ENCODE measurements at regions not wholly inside any gene's neighbourhood (a gene's known extent, or its start where the extent isn't known, plus 50 kb on each side); places are given as distances from the start of the nearest gene placed in this dataset.
"Not testable (repeated sequence)": the region's sequence is repeated elsewhere in the genome, so short reads cannot be mapped to it uniquely, and the experiment has no call there.

- DNase-seq (ENCODE audit: low read depth, low spot score) = no peak
These were observed 510.0 kb upstream of the PHF14 start for GRCh38 chr7:10463701-10464100.

- not testable (repeated sequence) for DNase-seq (ENCODE audit: low read depth, low spot score)
These were observed 508.1 kb upstream of the PHF14 start for GRCh38 chr7:10465536-10465935.

- DNase-seq (ENCODE audit: low read depth, low spot score) = no peak
These were observed 504.8 kb upstream of the PHF14 start for GRCh38 chr7:10468908-10469307.

GRCh38 chr7:10469476-10469875 is 504.2 kb upstream of the PHF14 start:
- DNase-seq (ENCODE audit: low read depth, low spot score) = no peak

- DNase-seq (ENCODE audit: low read depth, low spot score) = no peak
These were observed 502.2 kb upstream of the PHF14 start for GRCh38 chr7:10471280-10472058.

GRCh38 chr7:10472115-10472514 is 501.6 kb upstream of the PHF14 start:
- DNase-seq (ENCODE audit: low read depth, low spot score) = no peak

- no peak for DNase-seq (ENCODE audit: low read depth, low spot score)
These were observed 500.1 kb upstream of the PHF14 start for GRCh38 chr7:10473569-10473968.

- no peak for DNase-seq (ENCODE audit: low read depth, low spot score)
These were observed 499.6 kb upstream of the PHF14 start for GRCh38 chr7:10474048-10474447.

- DNase-seq (ENCODE audit: low read depth, low spot score) = no peak
These were observed 497.6 kb upstream of the PHF14 start for GRCh38 chr7:10475940-10476641.

- no peak for DNase-seq (ENCODE audit: low read depth, low spot score)
These were observed 497.0 kb upstream of the PHF14 start for GRCh38 chr7:10476642-10477041.

GRCh38 chr7:10483671-10484070 is 490.0 kb upstream of the PHF14 start:
- no peak for DNase-seq (ENCODE audit: low read depth, low spot score)

GRCh38 chr7:10484767-10485166 is 488.9 kb upstream of the PHF14 start:
- DNase-seq (ENCODE audit: low read depth, low spot score) = no peak

- not testable (repeated sequence) for DNase-seq (ENCODE audit: low read depth, low spot score)
These were observed 472.3 kb upstream of the PHF14 start for GRCh38 chr7:10501206-10501884.

- DNase-seq (ENCODE audit: low read depth, low spot score) = no peak
These were observed 466.6 kb upstream of the PHF14 start for GRCh38 chr7:10507032-10507431.

GRCh38 chr7:10521306-10521705 is 452.4 kb upstream of the PHF14 start:
- DNase-seq (ENCODE audit: low read depth, low spot score) = no peak

GRCh38 chr7:10533429-10533828 is 440.2 kb upstream of the PHF14 start:
- not testable (repeated sequence) for DNase-seq (ENCODE audit: low read depth, low spot score)

GRCh38 chr7:10536561-10536960 is 437.1 kb upstream of the PHF14 start:
- DNase-seq (ENCODE audit: low read depth, low spot score) = no peak

- no peak for DNase-seq (ENCODE audit: low read depth, low spot score)
These were observed 435.9 kb upstream of the PHF14 start for GRCh38 chr7:10537764-10538163.

GRCh38 chr7:10557375-10557774 is 416.3 kb upstream of the PHF14 start:
- no peak for DNase-seq (ENCODE audit: low read depth, low spot score)

GRCh38 chr7:10560497-10560896 is 413.2 kb upstream of the PHF14 start:
- no peak for DNase-seq (ENCODE audit: low read depth, low spot score)

- no peak for DNase-seq (ENCODE audit: low read depth, low spot score)
These were observed 404.8 kb upstream of the PHF14 start for GRCh38 chr7:10568891-10569290.

GRCh38 chr7:10571759-10572158 is 401.9 kb upstream of the PHF14 start:
- DNase-seq (ENCODE audit: low read depth, low spot score) = no peak
